Keratinocyte (primary cell): ENCODE measurements at regions not wholly inside any gene's neighbourhood (a gene's known extent, or its start where the extent isn't known, plus 50 kb on each side); places are given as distances from the start of the nearest gene placed in this dataset.

Experiments
- DNase-seq: peaks from one replicate; pipeline ENCODE4 v3.0.0-alpha.2; 2011; ENCODE audit warnings: low read depth, missing footprints, low spot score
- FAIRE-seq: peaks from 2 replicates; lab custom pipeline; 2011; peaks lifted over from hg19 to GRCh38; lab: Jason Lieb, UNC
- H2AFZ ChIP-seq: 2 replicates; pipeline ENCODE4 v1.6.0; 2012; ENCODE audit warnings: low read length, control low read depth, inconsistent platforms; ENCODE audit not compliant: control insufficient read depth
- H3K27ac ChIP-seq: 2 replicates; pipeline ENCODE4 v1.5.1; 2011; ENCODE audit warnings: low read length; ENCODE audit not compliant: control insufficient read depth, insufficient read depth
- H3K27me3 ChIP-seq: 3 replicates; pipeline ENCODE4 v1.6.0; 2011; ENCODE audit warnings: low read length; ENCODE audit not compliant: control insufficient read depth, insufficient read depth; ENCODE audit errors: extremely low read depth
- H3K36me3 ChIP-seq, 2 experiments: 2 replicates in 1 of 2; 3 replicates in 1 of 2; pipeline ENCODE4 v1.5.1; 2011; ENCODE audit warnings: low read length in 2 of 2, mild to moderate bottlenecking in 1 of 2; ENCODE audit not compliant: control insufficient read depth in 2 of 2, insufficient read depth in 2 of 2; ENCODE audit errors: extremely low read depth in 1 of 2
- H3K4me1 ChIP-seq: 3 replicates; pipeline ENCODE4 v1.5.1; 2011; ENCODE audit warnings: low read length; ENCODE audit not compliant: control insufficient read depth, insufficient read depth; ENCODE audit errors: extremely low read depth
- H3K4me2 ChIP-seq: 3 replicates; pipeline ENCODE4 v1.6.0; 2011; ENCODE audit warnings: low read depth, low read length; ENCODE audit not compliant: control insufficient read depth, insufficient read depth; ENCODE audit errors: extremely low read depth
- H3K4me3 ChIP-seq, 3 experiments: fragments of 200-600 bp in 1 of 3; sonication (generic) in 1 of 3; 2 replicates in 2 of 3; 3 replicates in 1 of 3; pipeline ENCODE4 v1.5.1; 2011 to 2016; ENCODE audit warnings: low read length in 3 of 3, mild to moderate bottlenecking in 3 of 3, control low read depth in 2 of 3, inconsistent platforms in 1 of 3, low read depth in 1 of 3, mixed read lengths in 1 of 3, mixed run types in 1 of 3, moderate library complexity in 1 of 3; ENCODE audit not compliant: control insufficient read depth in 2 of 3, insufficient read depth in 2 of 3; ENCODE audit errors: extremely low read depth in 1 of 3
- H3K79me2 ChIP-seq: 2 replicates; pipeline ENCODE4 v1.6.0; 2012; ENCODE audit warnings: low read length; ENCODE audit not compliant: control insufficient read depth, insufficient read depth
- H3K9ac ChIP-seq: 3 replicates; pipeline ENCODE4 v1.6.0; 2011; ENCODE audit warnings: low read length; ENCODE audit not compliant: control insufficient read depth, insufficient read depth; ENCODE audit errors: extremely low read depth
- H3K9me1 ChIP-seq: 3 replicates; pipeline ENCODE4 v1.6.0; 2011; ENCODE audit warnings: low read length; ENCODE audit not compliant: control insufficient read depth, insufficient read depth; ENCODE audit errors: extremely low read depth
- H3K9me3 ChIP-seq: 2 replicates; pipeline ENCODE4 v1.5.1; 2012; ENCODE audit warnings: low read depth, low read length; ENCODE audit not compliant: control insufficient read depth
- H4K20me1 ChIP-seq: 3 replicates; pipeline ENCODE4 v1.6.0; 2011; ENCODE audit warnings: low read length; ENCODE audit not compliant: control insufficient read depth, insufficient read depth; ENCODE audit errors: extremely low read depth
- CTCF ChIP-seq, 3 experiments: IDR thresholded peaks in 1 of 3; conservative IDR thresholded peaks in 1 of 3; optimal IDR thresholded peaks in 1 of 3; 2 replicates in 2 of 3; 3 replicates in 1 of 3; pipeline versions ENCODE3 to v1.5.1; 2011; ENCODE audit warnings: low read length in 3 of 3, mild to moderate bottlenecking in 3 of 3, moderate library complexity in 2 of 3, control low read depth in 1 of 3, inconsistent platforms in 1 of 3; ENCODE audit not compliant: insufficient read depth in 2 of 3; ENCODE audit errors: extremely low read depth in 1 of 3
- EZH2 ChIP-seq: IDR thresholded peaks from one replicate; pipeline ENCODE4 v1.6.1; 2012; ENCODE audit warnings: inconsistent platforms, mild to moderate bottlenecking, low read length, moderate library complexity
- dilution Hi-C: fragments of 300-500 bp; cut with MboI; formaldehyde crosslinking; loops from one replicate; pipeline ENCODE4 v1.7.0; 2020; ENCODE audit warnings: low sequenced_read_pairs; ENCODE audit not compliant: extremely low pct_ligation_motif_present

GRCh38 chr3:1910322-1910721 is 188.3 kb upstream of the CNTN4 start:
- Histone ChIP-seq H3K79me2 (no peaks in the 10 kb centered on the region), H3K4me2 (no peak overlapping the region), H3K36me3 (no peaks in the 10 kb centered on the region), H3K9ac (no peak overlapping the region), H3K27me3 (no peaks in the 10 kb centered on the region), H3K9me3 (no peaks in the 10 kb centered on the region), H3K9me1 (no peaks in the 10 kb centered on the region), H2AFZ (no peak overlapping the region), H3K4me3 (no peak overlapping the region), H3K27ac (no peak overlapping the region), H3K4me1 (no peaks in the 10 kb centered on the region), H4K20me1 (no peaks in the 10 kb centered on the region)
- FAIRE-seq (no peak), DNase-seq (no peak)
- TF ChIP-seq EZH2 = no peak
- no peak for TF ChIP-seq CTCF (optimal IDR thresholded peaks at IDR 0.05 in 1 of 3, IDR thresholded peaks at IDR 0.05 in 1 of 3, conservative IDR thresholded peaks at IDR 0.05 in 1 of 3; ENCODE audit: extremely low read depth in 1 of 3, insufficient read depth in 2 of 3, low read length in 3 of 3)
- dilution Hi-C loops = no loop called here

GRCh38 chr3:1929788-1930414 is 168.8 kb upstream of the CNTN4 start:
- Histone ChIP-seq H3K9me3 (peaks cover 2% of the 10 kb centered on the region), H3K9me1 (no peaks in the 10 kb centered on the region), H3K9ac (no peak overlapping the region), H3K4me1 (no peaks in the 10 kb centered on the region), H3K27me3 (no peaks in the 10 kb centered on the region), H4K20me1 (no peaks in the 10 kb centered on the region), H3K36me3 (no peaks in the 10 kb centered on the region), H3K4me3 (no peak overlapping the region), H3K4me2 (no peak overlapping the region), H3K27ac (no peak overlapping the region), H2AFZ (no peak overlapping the region), H3K79me2 (no peaks in the 10 kb centered on the region)
- dilution Hi-C loops = no loop called here
- FAIRE-seq (no peak), DNase-seq (no peak)
- TF ChIP-seq EZH2 (no peak), CTCF (optimal IDR thresholded peaks at IDR 0.05 in 1 of 3, IDR thresholded peaks at IDR 0.05 in 1 of 3, conservative IDR thresholded peaks at IDR 0.05 in 1 of 3; ENCODE audit: extremely low read depth in 1 of 3, insufficient read depth in 2 of 3, low read length in 3 of 3) (no peak)
